Sigmoid colon (tissue), 3 donors: ENCODE measurements at regions not wholly inside any gene's neighbourhood (a gene's known extent, or its start where the extent isn't known, plus 50 kb on each side); places are given as distances from the start of the nearest gene placed in this dataset.

Experiments used
- POLR2A ChIP-seq, 2 donors: fragments of 450-650 bp; IDR thresholded peaks; one replicate each; pipeline ENCODE4 v1.6.1; 2016; ENCODE audit warnings: antibody characterized with exemption in 2 of 2, mild to moderate bottlenecking in 2 of 2, moderate library complexity in 2 of 2
- TF ChIP-seq, protein P1 (sequence below), 4 experiments: fragments of 450-650 bp in 3 of 4; fragments of 200-600 bp in 1 of 4; IDR thresholded peaks; one replicate each; pipeline ENCODE4 v1.5.1; 2016 to 2019; ENCODE audit warnings: antibody characterized with exemption in 4 of 4, mild to moderate bottlenecking in 3 of 4, moderate library complexity in 2 of 4

DNA sequence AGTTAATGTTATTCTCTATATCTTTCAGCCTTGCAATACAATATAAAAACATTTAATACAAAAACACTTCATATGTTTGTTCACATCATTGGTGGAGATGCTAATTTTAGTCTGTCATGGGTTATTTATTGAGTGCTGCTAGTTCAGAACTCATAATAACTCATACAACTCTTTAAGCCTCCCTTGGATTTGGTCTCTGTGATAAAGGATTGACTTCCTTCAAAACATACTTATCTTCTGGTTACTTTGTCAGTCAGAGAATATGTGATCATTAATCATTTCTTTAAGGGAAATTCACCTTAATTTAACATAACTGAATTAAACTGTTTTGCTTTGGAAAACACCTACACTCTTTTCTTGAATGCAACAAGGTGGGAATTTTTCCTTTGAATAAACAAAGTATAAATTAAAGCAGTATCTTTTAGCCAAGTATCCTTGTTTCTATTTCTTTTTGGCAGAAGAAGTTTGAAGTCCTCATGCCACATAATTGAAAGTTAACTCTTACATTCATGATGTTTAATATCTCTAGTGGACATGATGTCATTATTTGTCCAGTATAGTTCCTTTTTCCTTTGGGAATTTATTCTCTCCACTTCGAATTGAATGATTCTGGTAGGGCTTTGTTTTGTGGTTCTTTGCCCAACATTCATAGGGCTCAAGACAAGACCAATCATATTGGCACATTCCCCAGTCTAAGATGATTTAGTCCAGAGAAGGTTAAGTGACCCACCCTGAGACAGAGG, 133.2 kb upstream of the CENPW start:
- TF ChIP-seq, protein P1, sequence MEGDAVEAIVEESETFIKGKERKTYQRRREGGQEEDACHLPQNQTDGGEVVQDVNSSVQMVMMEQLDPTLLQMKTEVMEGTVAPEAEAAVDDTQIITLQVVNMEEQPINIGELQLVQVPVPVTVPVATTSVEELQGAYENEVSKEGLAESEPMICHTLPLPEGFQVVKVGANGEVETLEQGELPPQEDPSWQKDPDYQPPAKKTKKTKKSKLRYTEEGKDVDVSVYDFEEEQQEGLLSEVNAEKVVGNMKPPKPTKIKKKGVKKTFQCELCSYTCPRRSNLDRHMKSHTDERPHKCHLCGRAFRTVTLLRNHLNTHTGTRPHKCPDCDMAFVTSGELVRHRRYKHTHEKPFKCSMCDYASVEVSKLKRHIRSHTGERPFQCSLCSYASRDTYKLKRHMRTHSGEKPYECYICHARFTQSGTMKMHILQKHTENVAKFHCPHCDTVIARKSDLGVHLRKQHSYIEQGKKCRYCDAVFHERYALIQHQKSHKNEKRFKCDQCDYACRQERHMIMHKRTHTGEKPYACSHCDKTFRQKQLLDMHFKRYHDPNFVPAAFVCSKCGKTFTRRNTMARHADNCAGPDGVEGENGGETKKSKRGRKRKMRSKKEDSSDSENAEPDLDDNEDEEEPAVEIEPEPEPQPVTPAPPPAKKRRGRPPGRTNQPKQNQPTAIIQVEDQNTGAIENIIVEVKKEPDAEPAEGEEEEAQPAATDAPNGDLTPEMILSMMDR (IDR thresholded peaks at IDR 0.05): no peak
- no peak for TF ChIP-seq POLR2A (IDR thresholded peaks at IDR 0.05)
